Peyer's patch (tissue), 4 donors: ENCODE measurements at regions not wholly inside any gene's neighbourhood (a gene's known extent, or its start where the extent isn't known, plus 50 kb on each side); places are given as distances from the start of the nearest gene placed in this dataset.

Source experiments
- POLR2A ChIP-seq, 2 donors: fragments of 450-650 bp; IDR thresholded peaks; one replicate each; pipeline ENCODE4 v1.5.1; 2017; ENCODE audit warnings: antibody characterized with exemption in 2 of 2, mild to moderate bottlenecking in 2 of 2, moderate library complexity in 2 of 2
- TF ChIP-seq, protein P1 (sequence below), 6 experiments: fragments of 450-650 bp in 4 of 6; fragments of 200-600 bp in 2 of 6; sonication (generic) in 1 of 6; IDR thresholded peaks; one replicate each; pipeline ENCODE4 v1.5.1; 2017 to 2019; ENCODE audit warnings: antibody characterized with exemption in 6 of 6, mild to moderate bottlenecking in 3 of 6, moderate library complexity in 1 of 6

DNA sequence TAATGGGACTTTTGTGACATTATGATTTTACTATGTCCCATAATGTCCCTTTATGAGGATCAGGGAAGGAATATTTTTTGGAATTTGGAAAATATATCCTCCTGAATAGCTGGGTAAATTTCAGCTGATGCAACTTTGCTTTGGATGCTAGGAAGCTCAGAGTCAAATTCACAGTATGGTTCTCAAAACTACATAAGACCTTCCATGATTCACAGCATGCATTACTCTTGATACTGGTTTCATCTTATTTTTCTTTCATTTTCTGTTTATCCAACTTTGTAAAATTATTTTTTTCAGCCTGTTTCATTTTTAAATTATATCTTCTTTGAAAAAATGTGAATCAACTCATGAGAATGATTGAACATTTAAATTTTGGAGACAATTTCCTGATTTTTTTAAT, 160.2 kb downstream of the ATP6V1G3 start:
- TF ChIP-seq, protein P1, sequence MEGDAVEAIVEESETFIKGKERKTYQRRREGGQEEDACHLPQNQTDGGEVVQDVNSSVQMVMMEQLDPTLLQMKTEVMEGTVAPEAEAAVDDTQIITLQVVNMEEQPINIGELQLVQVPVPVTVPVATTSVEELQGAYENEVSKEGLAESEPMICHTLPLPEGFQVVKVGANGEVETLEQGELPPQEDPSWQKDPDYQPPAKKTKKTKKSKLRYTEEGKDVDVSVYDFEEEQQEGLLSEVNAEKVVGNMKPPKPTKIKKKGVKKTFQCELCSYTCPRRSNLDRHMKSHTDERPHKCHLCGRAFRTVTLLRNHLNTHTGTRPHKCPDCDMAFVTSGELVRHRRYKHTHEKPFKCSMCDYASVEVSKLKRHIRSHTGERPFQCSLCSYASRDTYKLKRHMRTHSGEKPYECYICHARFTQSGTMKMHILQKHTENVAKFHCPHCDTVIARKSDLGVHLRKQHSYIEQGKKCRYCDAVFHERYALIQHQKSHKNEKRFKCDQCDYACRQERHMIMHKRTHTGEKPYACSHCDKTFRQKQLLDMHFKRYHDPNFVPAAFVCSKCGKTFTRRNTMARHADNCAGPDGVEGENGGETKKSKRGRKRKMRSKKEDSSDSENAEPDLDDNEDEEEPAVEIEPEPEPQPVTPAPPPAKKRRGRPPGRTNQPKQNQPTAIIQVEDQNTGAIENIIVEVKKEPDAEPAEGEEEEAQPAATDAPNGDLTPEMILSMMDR (IDR thresholded peaks at IDR 0.05) = no peak
- no peak for TF ChIP-seq POLR2A (IDR thresholded peaks at IDR 0.05)
